A549 (cell line): ENCODE measurements at regions not wholly inside any gene's neighbourhood (a gene's known extent, or its start where the extent isn't known, plus 50 kb on each side); places are given as distances from the start of the nearest gene placed in this dataset.

ENCODE experiments used
- CHD2 ChIP-seq: fragments of 150-350 bp; IDR thresholded peaks from 2 replicates; pipeline ENCODE4 v1.6.1; 2014; ENCODE audit warnings: low read length; ENCODE audit not compliant: partially characterized antibody
- CTCF ChIP-seq: fragments of >200 bp; sonication (Bioruptor Twin); formaldehyde crosslinking; IDR thresholded peaks from 3 replicates; pipeline ENCODE4 v1.5.1; 2016
- E2F6 ChIP-seq: IDR thresholded peaks from 2 replicates; pipeline ENCODE4 v1.6.1; 2012; ENCODE audit warnings: low read depth, borderline replicate concordance
- MAX ChIP-seq: IDR thresholded peaks from 2 replicates; pipeline ENCODE4 v1.6.1; 2012
- SMC3 ChIP-seq: fragments of >200 bp; sonication (Bioruptor Twin); formaldehyde crosslinking; IDR thresholded peaks from 3 replicates; pipeline ENCODE4 v1.6.1; 2018; ENCODE audit warnings: inconsistent platforms

GRCh38 chr11:43580735-43581369, 99.7 kb upstream of the HSD17B12 start:
- TF ChIP-seq CTCF (no peak), E2F6 (no peak), SMC3 (no peak), CHD2 (no peak), MAX (no peak)
